T1000 (cell line): ENCODE measurements at regions not wholly inside any gene's neighbourhood (a gene's known extent, or its start where the extent isn't known, plus 50 kb on each side); places are given as distances from the start of the nearest gene placed in this dataset.
"Not testable (repeated sequence)": the region's sequence is repeated elsewhere in the genome, so short reads cannot be mapped to it uniquely, and the experiment has no call there.

ENCODE experiments used
- DNase-seq: peaks from one replicate; lab custom pipeline; 2025; ENCODE audit warnings: mixed read lengths; lab: John Stamatoyannopoulos, UW

GRCh38 chr7:82566752-82567151, 123.2 kb upstream of the CACNA2D1 start:
- DNase-seq = no peak

- no peak for DNase-seq
These were observed 119.3 kb upstream of the CACNA2D1 start for GRCh38 chr7:82562716-82563404.

GRCh38 chr7:82559193-82559805, 115.7 kb upstream of the CACNA2D1 start:
- DNase-seq = no peak

- DNase-seq = no peak
These were observed 106.2 kb upstream of the CACNA2D1 start for GRCh38 chr7:82549616-82550285.

- no peak for DNase-seq
These were observed 104.6 kb upstream of the CACNA2D1 start for GRCh38 chr7:82548141-82548688.

GRCh38 chr7:82542665-82543064, 99.1 kb upstream of the CACNA2D1 start:
- DNase-seq = no peak

- no peak for DNase-seq
These were observed 96.4 kb upstream of the CACNA2D1 start for GRCh38 chr7:82539969-82540368.

- no peak for DNase-seq
These were observed 91.1 kb upstream of the CACNA2D1 start for GRCh38 chr7:82534684-82535083.

- DNase-seq = no peak
These were observed 86.8 kb upstream of the CACNA2D1 start for GRCh38 chr7:82530361-82530760.

- DNase-seq = no peak
These were observed 85.2 kb upstream of the CACNA2D1 start for GRCh38 chr7:82528577-82529310.

- DNase-seq = no peak
These were observed 84.3 kb upstream of the CACNA2D1 start for GRCh38 chr7:82527851-82528250.

- no peak for DNase-seq
These were observed 78.4 kb upstream of the CACNA2D1 start for GRCh38 chr7:82521906-82522445.

- DNase-seq = no peak
These were observed 73.5 kb upstream of the CACNA2D1 start for GRCh38 chr7:82517050-82517449.

- no peak for DNase-seq
These were observed 68.0 kb upstream of the CACNA2D1 start for GRCh38 chr7:82511542-82511941.

GRCh38 chr7:82507976-82508677, 64.5 kb upstream of the CACNA2D1 start:
- DNase-seq = no peak

- no peak for DNase-seq
These were observed 63.9 kb upstream of the CACNA2D1 start for GRCh38 chr7:82507365-82507975.

- no peak for DNase-seq
These were observed 63.1 kb upstream of the CACNA2D1 start for GRCh38 chr7:82506702-82507101.

GRCh38 chr7:82506208-82506607, 62.6 kb upstream of the CACNA2D1 start:
- DNase-seq = no peak

GRCh38 chr7:82501346-82501745, 57.8 kb upstream of the CACNA2D1 start:
- DNase-seq = no peak

GRCh38 chr7:82499546-82499945, 56.0 kb upstream of the CACNA2D1 start:
- DNase-seq = not testable (repeated sequence)

- no peak for DNase-seq
These were observed 50.8 kb upstream of the CACNA2D1 start for GRCh38 chr7:82494420-82494819.
